BJ (cell line): ENCODE measurements at regions not wholly inside any gene's neighbourhood (a gene's known extent, or its start where the extent isn't known, plus 50 kb on each side); places are given as distances from the start of the nearest gene placed in this dataset.

Source experiments
- CTCF ChIA-PET: fragments of 350-600 bp; formaldehyde crosslinking; extraction: SDS; loops from one replicate; lab custom pipeline; 2021; ENCODE audit warnings: antibody characterized with exemption, inconsistent platforms; lab: Yijun Ruan, JAX
- POLR2A ChIA-PET: fragments of 300-600 bp; sonication (Branson Sonifier 250); formaldehyde crosslinking; extraction: SDS; loops from one replicate; lab custom pipeline; 2021; ENCODE audit warnings: antibody characterized with exemption; lab: Charles Lee
- DNase-seq: peaks from one replicate; pipeline ENCODE4 v3.0.0-alpha.2; 2011; ENCODE audit warnings: low read depth
- H3K27me3 ChIP-seq: 2 replicates; pipeline ENCODE4 v1.6.0; 2011; ENCODE audit warnings: low read length; ENCODE audit not compliant: control insufficient read depth, insufficient read depth
- H3K36me3 ChIP-seq: 2 replicates; pipeline ENCODE4 v1.5.1; 2011; ENCODE audit warnings: low read length; ENCODE audit not compliant: control insufficient read depth, insufficient read depth
- H3K4me3 ChIP-seq: 2 replicates; pipeline ENCODE4 v1.5.1; 2011; ENCODE audit warnings: low read depth, mild to moderate bottlenecking, control low read depth, low read length
- CTCF ChIP-seq: IDR thresholded peaks from 2 replicates; pipeline ENCODE4 v1.5.1; 2011; ENCODE audit warnings: low read depth, mild to moderate bottlenecking, control low read depth, inconsistent platforms, low read length, moderate library complexity; ENCODE audit not compliant: insufficient read depth

DNA sequence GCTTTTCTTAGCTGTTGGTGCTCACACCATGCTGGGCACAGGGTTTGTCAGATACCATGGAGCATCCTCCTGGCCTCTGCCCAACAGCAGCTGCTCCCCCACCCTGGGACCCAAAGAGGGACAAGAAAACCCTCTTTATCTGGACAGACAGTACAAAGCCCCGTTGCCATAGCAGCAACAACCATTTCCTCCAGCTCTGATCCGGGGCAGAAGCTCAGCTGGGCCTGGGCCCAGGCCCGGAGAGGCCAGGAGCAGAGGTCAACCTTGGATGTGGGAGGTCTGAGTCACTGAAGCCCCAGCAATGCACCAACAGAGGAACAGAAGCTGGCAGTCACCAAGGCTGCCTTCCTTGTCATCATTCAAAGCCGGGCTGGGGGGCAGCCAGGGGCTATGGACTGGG lies 228.4 kb upstream of the POU3F1 start:
- ChIA-PET POLR2A (no interaction called here), CTCF (no interaction called here)
- no peaks in the 10 kb centered on the region for H3K36me3 ChIP-seq
- H3K4me3 ChIP-seq, result no peak overlapping the region
- no peaks in the 10 kb centered on the region for H3K27me3 ChIP-seq
- no peak for DNase-seq
- TF ChIP-seq CTCF, result no peak

- H3K36me3 ChIP-seq, result no peaks in the 10 kb centered on the region
- TF ChIP-seq CTCF, result no peak
- H3K27me3 ChIP-seq, result peaks cover 2% of the 10 kb centered on the region; the same call in 1 of the 2 replicates
- no peak overlapping the region for H3K4me3 ChIP-seq
- ChIA-PET POLR2A (no interaction called here), CTCF (no interaction called here)
- DNase-seq, result no peak
Measured at GRCh38 chr1:38273196-38273804, 226.7 kb upstream of the POU3F1 start.

GRCh38 chr1:38272515-38272914 lies 225.9 kb upstream of the POU3F1 start:
- H3K36me3 ChIP-seq, result no peaks in the 10 kb centered on the region
- CTCF ChIA-PET, result no interaction called here
- POLR2A ChIA-PET, result no interaction called here
- DNase-seq, result no peak
- H3K4me3 ChIP-seq, result no peak overlapping the region
- TF ChIP-seq CTCF, result no peak
- H3K27me3 ChIP-seq, result peaks cover 2% of the 10 kb centered on the region; the same call in 1 of the 2 replicates

- ChIA-PET CTCF (no interaction called here), POLR2A (no interaction called here)
- TF ChIP-seq CTCF, result no peak
- Histone ChIP-seq H3K27me3 (peaks cover 2% of the 10 kb centered on the region; the same call in 1 of the 2 replicates), H3K36me3 (no peaks in the 10 kb centered on the region), H3K4me3 (no peak overlapping the region)
- DNase-seq, result no peak
Measured at GRCh38 chr1:38270849-38271633, 224.4 kb upstream of the POU3F1 start.

- no peak for TF ChIP-seq CTCF
- H3K36me3 ChIP-seq, result no peaks in the 10 kb centered on the region
- ChIA-PET POLR2A (no interaction called here), CTCF (no interaction called here)
- H3K27me3 ChIP-seq, result peaks cover 2% of the 10 kb centered on the region; the same call in 1 of the 2 replicates
- H3K4me3 ChIP-seq, result no peak overlapping the region
- no peak for DNase-seq
Measured at GRCh38 chr1:38269923-38270848, 223.6 kb upstream of the POU3F1 start.
